H9 (cell line): ENCODE measurements at regions not wholly inside any gene's neighbourhood (a gene's known extent, or its start where the extent isn't known, plus 50 kb on each side); places are given as distances from the start of the nearest gene placed in this dataset.

Experiments
- DNase-seq: peaks from one replicate; pipeline ENCODE4 v3.0.0-alpha.2; 2017
- H2AFZ ChIP-seq: one replicate; pipeline ENCODE4 v1.6.1; 2013; ENCODE audit warnings: mild to moderate bottlenecking, low read length, control low read depth, moderate library complexity
- H2AK5ac ChIP-seq: 2 replicates; pipeline ENCODE4 v1.6.1; 2013; ENCODE audit warnings: low read length, control low read depth, mixed read lengths; ENCODE audit not compliant: insufficient read length
- H2BK120ac ChIP-seq: one replicate; pipeline ENCODE4 v1.6.1; 2013; ENCODE audit warnings: low read depth, mild to moderate bottlenecking, low read length, control low read depth, inconsistent platforms; ENCODE audit not compliant: poor library complexity, severe bottlenecking
- H2BK12ac ChIP-seq: 2 replicates; pipeline ENCODE4 v1.6.1; 2013; ENCODE audit warnings: low read length, control low read depth, mixed read lengths, low read depth; ENCODE audit not compliant: insufficient read length
- H2BK15ac ChIP-seq: 2 replicates; pipeline ENCODE4 v1.6.1; 2013; ENCODE audit warnings: low read depth, low read length, control low read depth
- H2BK20ac ChIP-seq: one replicate; pipeline ENCODE4 v1.6.1; 2013; ENCODE audit warnings: low read depth, mild to moderate bottlenecking, low read length, control low read depth, inconsistent platforms; ENCODE audit not compliant: poor library complexity, severe bottlenecking
- H2BK5ac ChIP-seq: 2 replicates; pipeline ENCODE4 v1.6.1; 2013; ENCODE audit warnings: low read length, control low read depth, mixed read lengths; ENCODE audit not compliant: insufficient read length
- H3K14ac ChIP-seq: 2 replicates; pipeline ENCODE4 v1.6.1; 2013; ENCODE audit warnings: low read length, control low read depth; ENCODE audit not compliant: insufficient read depth
- H3K18ac ChIP-seq: 2 replicates; pipeline ENCODE4 v1.6.1; 2013; ENCODE audit warnings: low read depth, mild to moderate bottlenecking, mixed read lengths, low read length, control low read depth; ENCODE audit not compliant: insufficient read length
- H3K23ac ChIP-seq: 2 replicates; pipeline ENCODE4 v1.6.1; 2013; ENCODE audit warnings: low read length, control low read depth, mixed read lengths, low read depth; ENCODE audit not compliant: insufficient read length
- H3K23me2 ChIP-seq: 2 replicates; pipeline ENCODE4 v1.6.1; 2013; ENCODE audit warnings: low read depth, mild to moderate bottlenecking, mixed read lengths, low read length, control low read depth; ENCODE audit not compliant: insufficient read length, poor library complexity, severe bottlenecking
- H3K27ac ChIP-seq: 2 replicates; pipeline ENCODE4 v1.5.1; 2013; ENCODE audit warnings: low read length, control low read depth, mixed read lengths, low read depth; ENCODE audit not compliant: insufficient read length
- H3K27me3 ChIP-seq: 2 replicates; pipeline ENCODE4 v1.6.1; 2013; ENCODE audit warnings: low read length, control low read depth, inconsistent platforms; ENCODE audit not compliant: insufficient read depth
- H3K4ac ChIP-seq: 2 replicates; pipeline ENCODE4 v1.6.1; 2013; ENCODE audit warnings: low read depth, mild to moderate bottlenecking, control low read depth, inconsistent platforms, low read length, moderate library complexity
- H3K4me1 ChIP-seq: 2 replicates; pipeline ENCODE4 v1.6.1; 2013; ENCODE audit warnings: low read length, control low read depth, inconsistent platforms; ENCODE audit not compliant: insufficient read depth
- H3K4me2 ChIP-seq: 2 replicates; pipeline ENCODE4 v1.6.1; 2013; ENCODE audit warnings: low read length, control low read depth, mixed read lengths; ENCODE audit not compliant: insufficient read length, insufficient read depth
- H3K56ac ChIP-seq: 2 replicates; pipeline ENCODE4 v1.6.1; 2013; ENCODE audit warnings: low read depth, mild to moderate bottlenecking, mixed read lengths, low read length, control low read depth; ENCODE audit not compliant: insufficient read length
- H3K79me1 ChIP-seq: 2 replicates; pipeline ENCODE4 v1.6.1; 2013; ENCODE audit warnings: low read depth, mild to moderate bottlenecking, moderate library complexity, low read length, control low read depth, inconsistent platforms; ENCODE audit not compliant: insufficient read depth, poor library complexity, severe bottlenecking
- H3K79me2 ChIP-seq: 2 replicates; pipeline ENCODE4 v1.6.1; 2013; ENCODE audit warnings: low read length, control low read depth, inconsistent platforms; ENCODE audit not compliant: insufficient read depth
- H3K9ac ChIP-seq: 2 replicates; pipeline ENCODE4 v1.6.1; 2013; ENCODE audit warnings: low read length, control low read depth, mixed read lengths; ENCODE audit not compliant: insufficient read length; ENCODE audit errors: extremely low read depth
- H3K9me3 ChIP-seq: one replicate; pipeline ENCODE4 v1.6.1; 2013; ENCODE audit warnings: low read depth, low read length, inconsistent platforms; ENCODE audit not compliant: control insufficient read depth
- H3T11ph ChIP-seq: one replicate; pipeline ENCODE4 v1.6.1; 2013; ENCODE audit warnings: mild to moderate bottlenecking, low read length, control low read depth, inconsistent platforms
- H4K20me1 ChIP-seq: one replicate; pipeline ENCODE4 v1.6.1; 2013; ENCODE audit not compliant: control insufficient read depth, insufficient read length, insufficient read depth
- H4K5ac ChIP-seq: 2 replicates; pipeline ENCODE4 v1.6.1; 2013; ENCODE audit warnings: low read depth, mild to moderate bottlenecking, mixed read lengths, low read length, control low read depth; ENCODE audit not compliant: insufficient read length
- H4K8ac ChIP-seq: replicated peaks from 2 replicates; pipeline ENCODE4 v1.6.1; 2013; ENCODE audit warnings: low read length, control low read depth, mixed read lengths, low read depth; ENCODE audit not compliant: insufficient read length
- H4K91ac ChIP-seq: 2 replicates; pipeline ENCODE4 v1.6.1; 2013; ENCODE audit warnings: low read depth, mild to moderate bottlenecking, moderate library complexity, mixed read lengths, low read length, control low read depth; ENCODE audit not compliant: insufficient read length
- H3K27ac Mint-ChIP-seq, 3 experiments: 2 replicates in 2 of 3; 3 replicates in 1 of 3; pipeline ENCODE4 v1.8.0; 2020 to 2021; ENCODE audit warnings: mixed read lengths in 3 of 3, mild to moderate bottlenecking in 1 of 3, moderate library complexity in 1 of 3
- H3K27me3 Mint-ChIP-seq: 2 replicates; pipeline ENCODE4 v1.8.0; 2021; ENCODE audit warnings: low read depth, mild to moderate bottlenecking, moderate library complexity, mixed read lengths
- H3K36me3 Mint-ChIP-seq, 3 experiments: 2 replicates in 2 of 3; 3 replicates in 1 of 3; pipeline ENCODE4 v1.8.0; 2020 to 2021; ENCODE audit warnings: low read depth in 3 of 3, mixed read lengths in 3 of 3; ENCODE audit not compliant: insufficient read depth in 1 of 3
- H3K4me1 Mint-ChIP-seq, 2 experiments: 2 replicates each; pipeline ENCODE4 v1.8.0; 2020; ENCODE audit warnings: mixed read lengths in 2 of 2
- H3K4me3 Mint-ChIP-seq, 2 experiments: 2 replicates in 1 of 2; 3 replicates in 1 of 2; pipeline ENCODE4 v1.8.0; 2020 to 2021; ENCODE audit warnings: mild to moderate bottlenecking in 2 of 2, mixed read lengths in 2 of 2, moderate library complexity in 1 of 2
- H3K9me3 Mint-ChIP-seq, 2 experiments: 2 replicates in 1 of 2; 3 replicates in 1 of 2; pipeline ENCODE4 v1.8.0; 2020; ENCODE audit warnings: mild to moderate bottlenecking in 2 of 2, mixed read lengths in 2 of 2, moderate library complexity in 1 of 2
- CTCF ChIP-seq: fragments of 200-600 bp; sonication (generic); conservative IDR thresholded peaks from 3 replicates; pipeline ENCODE4 v1.8.0; 2021; ENCODE audit warnings: antibody characterized with exemption, mild to moderate bottlenecking
- whole genome bisulfite sequencing: extraction: QIAGEN DNeasy Blood & Tissue Kit; methylation state at CpG from one replicate; pipeline ENCODE4 v1.1.7; 2013; ENCODE audit warnings: missing lambda C conversion rate, low lambda C conversion rate, mixed read lengths; ENCODE audit not compliant: insufficient read length; ENCODE audit errors: extremely low coverage; 5-methylcytosine and 5-hydroxymethylcytosine counted together

DNA sequence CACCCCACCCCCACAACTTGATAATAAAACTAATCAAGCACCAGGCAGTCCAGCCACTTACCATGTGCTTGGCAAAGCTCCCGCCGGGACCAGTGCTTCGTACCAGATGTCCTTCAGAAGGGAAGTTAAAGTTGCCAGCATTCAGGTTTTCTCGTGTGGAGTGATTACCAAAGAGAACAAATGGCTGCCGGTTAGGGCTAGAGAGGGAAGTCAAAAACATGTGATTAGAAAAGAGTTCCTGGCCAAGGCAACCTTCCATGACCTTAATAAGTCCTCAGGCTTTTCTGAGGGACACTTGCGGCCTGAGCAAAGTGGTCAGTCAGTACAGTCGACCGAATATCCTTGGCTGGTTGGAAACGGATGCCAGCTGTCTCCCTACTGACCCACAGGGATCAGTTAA, 67.0 kb downstream of the DNAAF9 start:
- H3K4me3 Mint-ChIP-seq, result no peak overlapping the region
- Histone ChIP-seq H2BK120ac (no peak overlapping the region), H4K8ac (no peak overlapping the region), H2AFZ (no peak overlapping the region), H2BK12ac (no peak overlapping the region), H3K4ac (no peak overlapping the region), H3K18ac (no peak overlapping the region), H3K27me3 (no peaks in the 10 kb centered on the region), H3K4me2 (no peak overlapping the region), H2BK5ac (no peak overlapping the region), H4K5ac (no peak overlapping the region), H3K23me2 (no peaks in the 10 kb centered on the region), H3K23ac (no peak overlapping the region), H3T11ph (no peak overlapping the region), H3K9me3 (no peaks in the 10 kb centered on the region), H2AK5ac (no peak overlapping the region), H3K79me2 (no peaks in the 10 kb centered on the region), H3K14ac (no peak overlapping the region), H4K91ac (no peak overlapping the region), H2BK20ac (no peak overlapping the region), H4K20me1 (no peaks in the 10 kb centered on the region), H3K9ac (no peak overlapping the region), H3K27ac (no peak overlapping the region), H3K56ac (no peak overlapping the region), H3K79me1 (no peaks in the 10 kb centered on the region), H3K4me1 (no peaks in the 10 kb centered on the region), H2BK15ac (no peak overlapping the region)
- peaks cover 0 to 17% (median 7%) of the 10 kb centered on the region in 3 experiments for H3K36me3 Mint-ChIP-seq
- H3K9me3 Mint-ChIP-seq, result peaks cover 0 to 3% of the 10 kb centered on the region in 2 experiments; a peak in 1 of 5 replicates
- H3K27me3 Mint-ChIP-seq, result no peaks in the 10 kb centered on the region
- TF ChIP-seq CTCF, result no peak
- H3K4me1 Mint-ChIP-seq, result peaks cover 0 to 5% of the 10 kb centered on the region in 2 experiments; a peak in 2 of 4 replicates
- no peak overlapping the region for H3K27ac Mint-ChIP-seq
- WGBS, result no CpG with 5 or more reads among the region's 9 CpGs
- DNase-seq, result no peak
